GM12874 (cell line): ENCODE measurements at regions not wholly inside any gene's neighbourhood (a gene's known extent, or its start where the extent isn't known, plus 50 kb on each side); places are given as distances from the start of the nearest gene placed in this dataset.
A peak's percentile ranks its signal among the peaks of the same experiment; 100 is the strongest.

ENCODE experiments used
- CTCF ChIP-seq: IDR thresholded peaks from 2 replicates; pipeline ENCODE4 v1.5.1; 2011; ENCODE audit warnings: low read depth, mild to moderate bottlenecking, control low read depth, low read length, moderate library complexity; ENCODE audit not compliant: insufficient read depth

GRCh38 chr12:18145924-18146323 lies 55.9 kb upstream of the RERGL start:
- no peak for TF ChIP-seq CTCF

GRCh38 chr12:18141048-18141982 lies 51.3 kb upstream of the RERGL start:
- no peak for TF ChIP-seq CTCF

GRCh38 chr12:18139989-18140596 lies 50.1 kb upstream of the RERGL start:
- 0 out of 2 replicates have a peak, but pooled peaks have one; percentile 18 for TF ChIP-seq CTCF
